Head of caudate nucleus (tissue), 42 donors: ENCODE measurements at regions not wholly inside any gene's neighbourhood (a gene's known extent, or its start where the extent isn't known, plus 50 kb on each side); places are given as distances from the start of the nearest gene placed in this dataset.
A peak's percentile ranks its signal among the peaks of the same experiment; 100 is the strongest.

Source experiments
- DNase-seq, 42 donors: peaks; one replicate each; pipeline versions ENCODE4 v3.0.0 to v3.0.0-alpha.2; 2020 to 2021; ENCODE audit warnings: mixed read lengths in 7 of 42
- intact Hi-C: fragments of 100-400 bp; cut with DNase I; formaldehyde crosslinking; loops from one replicate; pipeline ENCODE4 v1.15.0; 2022

DNA sequence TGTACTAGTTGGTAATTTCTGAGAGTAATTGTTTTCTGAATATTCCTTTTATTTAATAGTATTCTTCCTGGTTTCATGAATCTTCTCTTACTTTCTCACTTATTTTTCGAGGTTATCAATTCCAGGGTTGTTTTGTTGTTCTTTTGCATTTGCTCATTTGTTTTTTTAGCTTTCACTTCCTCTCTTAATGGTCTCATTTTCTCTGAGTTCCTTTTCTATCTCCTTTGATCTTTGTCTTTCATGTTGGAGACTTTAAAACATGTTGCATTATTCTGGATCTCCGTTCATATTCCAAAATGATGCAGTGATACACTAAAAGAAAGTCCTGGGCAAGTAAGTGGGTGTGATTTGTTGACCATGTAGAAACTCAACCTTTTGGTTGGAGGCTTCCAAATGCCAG, 345.3 kb upstream of the SLC35B3 start:
- intact Hi-C loops: no loop called here

GRCh38 chr6:8764733-8765132, 329.4 kb upstream of the SLC35B3 start:
- no peak for DNase-seq
- intact Hi-C loops: no loop called here

More for the DNA sequence above, 345.3 kb upstream of the SLC35B3 start:
- DNase-seq: no peak

DNA sequence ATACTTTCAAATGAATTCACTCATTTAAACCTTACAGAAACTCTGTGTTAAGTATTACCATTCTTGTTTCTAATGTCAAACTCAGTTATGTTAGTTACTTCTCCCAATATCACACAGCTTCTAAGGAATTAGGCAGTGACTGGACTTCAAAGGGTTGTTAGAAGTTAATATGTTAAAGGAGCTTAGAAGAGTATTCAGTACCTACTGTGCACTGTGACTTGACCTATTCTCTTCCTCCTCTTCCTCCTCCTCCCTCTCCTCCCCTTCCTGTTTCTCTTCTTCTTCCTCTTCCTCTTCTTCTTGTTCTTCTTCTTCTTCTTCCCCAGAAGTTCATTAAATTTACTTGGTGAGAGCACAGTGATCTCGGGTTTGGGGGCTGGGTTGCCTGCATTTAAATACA, 325.6 kb upstream of the SLC35B3 start:
- intact Hi-C loops: no loop called here
- DNase-seq: no peak

GRCh38 chr6:8758412-8758811, 323.1 kb upstream of the SLC35B3 start:
- intact Hi-C loops: no loop called here
- no peak for DNase-seq

DNA sequence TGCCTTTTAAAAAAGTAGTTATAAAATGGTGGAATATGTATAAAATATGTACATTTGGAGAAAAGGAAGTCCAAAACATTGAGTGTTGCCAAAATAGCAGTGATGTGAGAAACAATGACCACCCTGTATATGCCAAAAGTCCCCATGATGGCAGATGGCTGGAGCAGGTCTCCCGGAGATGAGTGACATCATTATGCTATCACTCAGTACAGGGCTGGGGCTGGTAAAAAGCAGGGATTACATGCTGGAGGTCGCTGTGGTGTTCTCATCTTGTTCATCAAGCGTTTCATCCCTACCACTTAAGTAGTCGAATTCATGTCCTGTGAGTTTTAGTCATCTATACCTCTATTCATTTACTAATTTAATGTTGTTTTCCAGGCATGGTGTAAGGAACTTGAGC, 315.3 kb upstream of the SLC35B3 start:
- no peak for DNase-seq
- intact Hi-C loops: no loop called here

- no peak for DNase-seq
- intact Hi-C loops: no loop called here
Observed at GRCh38 chr6:8749465-8749864, 314.1 kb upstream of the SLC35B3 start.

DNA sequence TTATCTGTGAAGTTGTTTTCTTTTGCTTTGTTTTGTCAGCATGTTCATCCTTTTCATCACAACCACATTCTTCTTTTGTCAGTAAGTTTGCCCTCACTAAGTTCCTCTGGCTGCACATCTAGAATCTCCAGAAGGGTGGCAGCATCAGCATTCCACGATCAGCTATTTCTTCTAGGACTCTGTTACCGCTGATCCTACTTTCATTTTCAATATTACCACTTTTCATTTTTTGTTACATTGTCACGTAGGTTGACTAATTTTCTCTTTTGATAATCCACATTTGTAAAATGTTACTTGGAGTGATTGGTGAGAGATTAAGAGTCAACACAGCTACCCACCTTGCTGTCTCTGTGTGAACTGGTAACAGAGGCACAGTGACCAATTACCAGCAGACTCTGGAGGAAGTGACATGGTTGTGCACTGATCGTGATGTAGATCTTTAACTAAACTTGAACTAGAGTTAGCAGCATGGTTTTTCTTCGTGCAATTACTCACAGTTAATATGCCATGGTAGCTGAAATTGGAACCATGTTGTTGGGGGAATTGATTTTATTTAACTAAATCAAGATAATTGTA, 307.9 kb upstream of the SLC35B3 start:
- DNase-seq: no peak
- intact Hi-C loops: no loop called here

GRCh38 chr6:8739454-8739853, 304.1 kb upstream of the SLC35B3 start:
- intact Hi-C loops: no loop called here
- DNase-seq: no peak

DNA sequence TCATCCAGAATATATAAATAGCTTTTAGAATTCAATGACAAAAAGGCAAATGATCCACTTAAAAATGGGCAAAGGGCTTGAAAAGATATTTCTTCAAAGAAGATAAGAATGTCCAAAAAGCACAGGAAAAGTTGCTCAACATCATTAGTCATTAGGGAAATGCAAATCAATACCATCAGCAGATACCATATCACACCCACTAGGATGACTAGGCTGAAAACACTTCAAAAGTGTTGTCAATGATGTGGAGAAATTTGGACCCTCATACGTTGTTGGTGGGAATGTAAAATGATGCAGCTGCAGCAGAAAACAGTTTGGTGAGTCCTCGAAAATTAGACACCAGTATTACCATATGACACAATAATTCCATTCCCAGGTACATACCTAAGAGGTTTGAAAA, 303.6 kb upstream of the SLC35B3 start:
- intact Hi-C loops: no loop called here
- DNase-seq: no peak

DNA sequence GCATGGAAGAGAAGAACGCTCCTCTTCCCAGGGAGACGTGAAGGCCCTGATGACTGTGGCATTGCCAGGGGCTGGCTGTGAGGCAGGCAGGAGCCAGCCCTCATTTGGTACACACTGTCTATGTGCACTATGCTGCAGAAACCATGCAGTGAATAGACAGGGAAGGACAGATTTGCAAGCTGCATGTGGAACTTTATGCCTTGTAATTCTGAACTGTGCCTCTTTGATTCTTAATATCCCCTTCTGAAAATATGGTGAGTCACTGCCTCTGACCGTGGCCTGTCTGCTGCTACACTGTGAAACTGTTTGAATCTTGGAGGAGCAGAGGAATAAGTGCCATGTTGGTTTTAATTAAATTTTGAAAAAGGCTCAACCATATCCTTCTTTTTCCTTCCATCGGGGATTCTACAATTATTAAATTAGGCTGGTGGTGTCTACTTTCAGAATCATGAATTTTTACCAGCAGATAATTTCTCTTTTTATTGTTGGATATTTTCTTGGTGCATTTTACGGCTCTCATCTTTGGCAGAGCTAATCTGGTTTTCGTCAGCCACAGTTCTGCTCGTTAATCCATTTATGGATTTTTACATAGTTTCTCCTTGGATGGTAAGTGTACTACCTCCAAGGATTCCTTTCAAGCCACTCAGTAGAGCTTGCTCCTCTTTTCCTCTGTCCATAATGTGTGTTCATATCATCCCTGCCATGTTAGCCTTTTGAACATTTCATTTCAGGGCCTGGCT, 301.0 kb upstream of the SLC35B3 start:
- intact Hi-C loops: no loop called here
- no peak for DNase-seq

DNA sequence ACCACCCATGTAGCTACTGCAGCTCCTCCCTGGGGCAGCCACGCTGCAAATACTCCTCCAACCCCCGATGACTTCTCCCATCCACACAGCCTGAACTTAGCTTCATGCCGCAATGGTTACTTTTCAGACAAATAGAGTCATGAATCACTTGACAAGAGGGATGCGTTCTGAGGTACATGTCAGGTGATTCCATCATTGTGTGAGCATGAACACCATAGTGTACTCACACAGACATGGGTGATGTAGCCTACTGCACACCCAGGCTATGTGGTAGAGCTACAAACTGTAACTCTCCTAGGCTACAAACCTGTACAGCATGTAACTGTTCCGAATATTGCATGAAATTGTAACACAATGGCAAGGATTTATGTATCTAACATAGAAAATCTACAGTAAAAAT, 298.5 kb upstream of the SLC35B3 start:
- DNase-seq: no peak
- intact Hi-C loops: no loop called here

GRCh38 chr6:8731874-8732273, 296.5 kb upstream of the SLC35B3 start:
- intact Hi-C loops: no loop called here
- DNase-seq: no peak

DNA sequence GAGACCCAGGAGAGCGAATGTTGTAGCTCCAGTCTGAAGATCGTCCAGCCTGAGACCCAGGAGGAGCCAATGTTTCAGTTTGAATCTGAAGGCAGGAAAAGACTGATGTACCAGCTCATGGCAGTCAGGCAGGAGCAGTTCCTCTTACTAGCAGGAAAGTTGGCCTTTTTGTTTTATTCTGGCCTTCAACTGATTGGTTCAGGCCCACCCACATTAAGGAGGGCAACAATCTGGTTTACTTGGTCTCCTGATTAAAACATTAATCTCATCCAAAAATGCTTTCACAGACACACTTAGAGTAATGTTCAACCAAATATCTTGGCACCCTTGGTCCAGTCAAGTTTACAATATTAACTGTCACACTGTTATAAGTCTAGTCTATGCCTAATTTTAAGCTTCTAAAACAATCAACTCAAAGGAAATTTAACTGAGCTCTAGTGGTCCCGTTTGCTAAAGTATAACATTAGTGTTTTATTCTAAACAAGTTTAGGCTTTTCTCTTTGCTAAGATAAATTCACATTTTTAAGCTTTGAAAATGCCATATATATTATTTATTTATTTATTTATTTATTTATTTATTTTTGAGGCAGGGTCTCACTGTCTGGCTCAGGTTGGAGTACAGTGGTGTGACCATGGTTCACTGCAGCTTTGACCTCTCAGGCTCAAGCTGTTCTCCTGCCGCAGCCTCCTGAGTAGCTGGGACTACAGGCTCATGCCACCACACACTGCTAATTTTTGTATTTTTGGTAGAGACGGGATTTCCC, 275.5 kb upstream of the SLC35B3 start:
- no peak for DNase-seq
- intact Hi-C loops: no loop called here

- intact Hi-C loops: no loop called here
Observed at GRCh38 chr6:8707956-8708772, 272.8 kb upstream of the SLC35B3 start.

GRCh38 chr6:8707369-8707768, 272.0 kb upstream of the SLC35B3 start:
- intact Hi-C loops: no loop called here
- no peak for DNase-seq

More at GRCh38 chr6:8707956-8708772, 272.8 kb upstream of the SLC35B3 start:
- DNase-seq: peak in 19 of 42 donors; percentile 3 to 46 (median 17)

DNA sequence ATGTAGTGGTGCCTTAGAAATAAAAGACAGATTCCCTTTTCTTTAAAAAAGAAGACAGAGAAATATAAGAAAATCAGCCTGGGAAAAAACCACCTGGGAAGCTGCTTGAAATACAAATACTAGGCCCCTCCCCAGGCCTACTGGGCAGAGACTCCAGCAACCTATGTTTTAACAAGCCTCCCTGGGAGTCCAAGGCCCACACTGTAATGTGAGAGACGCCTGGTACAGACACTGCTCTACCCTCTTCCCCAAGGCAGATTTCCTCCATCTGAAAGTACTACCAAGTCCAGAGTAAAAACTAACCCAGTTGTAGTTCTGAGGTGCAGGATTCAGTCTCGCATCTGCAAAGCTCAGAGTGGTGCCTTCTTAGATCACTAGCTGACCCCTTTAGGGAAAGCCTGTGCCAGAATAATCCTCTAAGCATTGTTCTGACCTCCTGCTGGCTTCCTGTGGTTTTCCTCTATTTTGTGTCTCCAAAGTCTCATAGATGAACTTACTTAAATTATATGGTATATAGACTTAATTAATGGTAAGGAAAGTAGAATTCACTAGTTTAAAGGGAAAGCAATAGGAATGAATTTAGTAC, 270.2 kb upstream of the SLC35B3 start:
- no peak for DNase-seq
- intact Hi-C loops: no loop called here

- DNase-seq: no peak
- intact Hi-C loops: no loop called here
Observed at GRCh38 chr6:8703059-8703458, 267.7 kb upstream of the SLC35B3 start.

GRCh38 chr6:8688821-8689220, 253.5 kb upstream of the SLC35B3 start:
- no peak for DNase-seq
- intact Hi-C loops: no loop called here

GRCh38 chr6:8686077-8686476, 250.7 kb upstream of the SLC35B3 start:
- intact Hi-C loops: no loop called here
- no peak for DNase-seq
